ENCODE measurements at regions not wholly inside any gene's neighbourhood (a gene's known extent, or its start where the extent isn't known, plus 50 kb on each side); places are given as distances from the start of the nearest gene placed in this dataset.
A peak's percentile ranks its signal among the peaks of the same experiment; 100 is the strongest.

DNA sequence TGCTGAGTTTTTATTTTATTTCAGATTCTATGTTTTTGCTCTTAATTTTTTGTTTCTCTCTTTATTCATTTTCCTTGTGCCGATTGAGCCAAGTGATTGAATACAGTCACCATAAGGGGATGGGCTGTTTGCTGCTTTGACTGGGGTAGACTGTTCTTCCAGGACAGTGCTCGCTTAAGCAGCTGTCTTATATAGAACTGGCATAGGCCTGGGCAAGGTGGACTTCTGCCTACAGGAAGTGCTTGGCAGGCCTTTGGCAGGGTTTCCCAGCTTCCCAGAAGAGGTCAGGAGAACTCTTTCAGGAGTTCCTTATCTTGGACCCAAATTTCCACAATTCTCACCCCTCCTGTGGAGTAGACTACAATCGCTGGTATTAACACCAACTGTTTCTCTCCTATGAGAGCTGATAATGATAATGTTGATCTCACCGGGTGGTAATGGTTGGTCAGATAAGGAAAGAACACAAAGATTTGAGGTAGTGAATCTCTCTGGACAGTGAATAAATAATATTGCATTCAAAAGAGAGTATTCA lies 207.5 kb upstream of the ST6GAL2 start:
- Mint-ChIP-seq H3K9me3 (ENCODE audit: insufficient read depth) (no peaks in the 10 kb centered on the region), H3K27ac (no peak overlapping the region), H3K4me3 (no peak overlapping the region), H3K4me1 (ENCODE audit: low read depth) (no peaks in the 10 kb centered on the region), H3K36me3 (ENCODE audit: low read depth) (no peaks in the 10 kb centered on the region), H3K27me3 (ENCODE audit: low read depth) (no peaks in the 10 kb centered on the region)
- DNase-seq (no peak), ATAC-seq (no peak)
- POLR2A ChIA-PET: no interaction called here
- CTCF ChIA-PET: no interaction called here

DNA sequence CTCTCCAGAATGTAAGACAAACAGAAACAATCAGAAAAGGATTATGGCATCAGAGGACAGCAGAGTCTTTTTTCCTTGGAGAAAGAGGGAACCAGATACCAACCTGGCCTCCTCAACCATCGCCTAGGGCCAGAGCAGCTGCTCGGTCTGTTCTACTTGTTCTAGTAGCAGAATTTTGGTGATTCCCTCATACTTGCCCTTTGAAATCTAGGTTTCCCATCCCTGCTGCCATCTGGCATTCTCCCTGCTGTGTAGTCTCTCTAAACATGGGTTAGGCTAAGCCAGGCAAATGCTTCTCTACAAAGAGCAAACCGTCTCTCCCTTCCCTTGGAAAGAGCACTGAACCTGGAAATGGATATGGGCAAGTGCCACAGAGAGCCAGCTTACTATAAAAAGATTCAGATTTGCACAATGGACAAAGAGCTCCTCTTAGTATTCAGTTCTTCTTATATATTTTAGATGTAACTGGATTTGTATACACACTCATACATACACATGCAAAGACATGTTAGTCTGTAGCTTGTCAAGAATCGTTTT lies 208.6 kb upstream of the ST6GAL2 start:
- Mint-ChIP-seq H3K4me1 (ENCODE audit: low read depth) (no peaks in the 10 kb centered on the region), H3K27me3 (ENCODE audit: low read depth) (no peaks in the 10 kb centered on the region), H3K9me3 (ENCODE audit: insufficient read depth) (no peaks in the 10 kb centered on the region), H3K4me3 (no peak overlapping the region), H3K36me3 (ENCODE audit: low read depth) (no peaks in the 10 kb centered on the region), H3K27ac (no peak overlapping the region)
- ChIA-PET CTCF (no interaction called here), POLR2A (no interaction called here)
- DNase-seq: no peak
- no peak for ATAC-seq

DNA sequence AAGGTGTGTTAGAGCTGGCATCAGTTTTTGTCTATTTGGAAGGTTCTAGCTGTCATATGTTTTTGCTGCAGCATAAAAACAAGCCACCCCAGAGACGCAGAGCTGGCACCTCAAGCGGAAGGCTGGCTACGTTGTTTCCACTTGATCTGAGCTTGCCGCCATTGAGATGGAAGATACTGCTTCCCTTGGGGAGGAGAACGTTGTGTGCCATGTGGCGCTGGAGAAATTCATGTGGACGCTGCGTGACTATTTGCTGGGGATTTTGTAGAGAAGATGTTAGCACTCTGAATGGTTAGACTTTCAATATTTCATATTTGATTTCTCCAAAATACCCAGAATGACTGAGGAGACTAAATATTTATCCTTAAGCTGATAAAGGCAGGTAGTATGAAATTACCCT lies 216.2 kb upstream of the ST6GAL2 start:
- no peak overlapping the region for H3K27ac Mint-ChIP-seq
- ChIA-PET POLR2A (no interaction called here), CTCF (no interaction called here)
- H3K36me3 Mint-ChIP-seq (ENCODE audit: low read depth): no peaks in the 10 kb centered on the region
- H3K4me1 Mint-ChIP-seq (ENCODE audit: low read depth): no peaks in the 10 kb centered on the region
- no peak for DNase-seq
- no peaks in the 10 kb centered on the region for H3K27me3 Mint-ChIP-seq (ENCODE audit: low read depth)
- H3K9me3 Mint-ChIP-seq (ENCODE audit: insufficient read depth): no peaks in the 10 kb centered on the region
- H3K4me3 Mint-ChIP-seq: no peak overlapping the region
- ATAC-seq: no peak

DNA sequence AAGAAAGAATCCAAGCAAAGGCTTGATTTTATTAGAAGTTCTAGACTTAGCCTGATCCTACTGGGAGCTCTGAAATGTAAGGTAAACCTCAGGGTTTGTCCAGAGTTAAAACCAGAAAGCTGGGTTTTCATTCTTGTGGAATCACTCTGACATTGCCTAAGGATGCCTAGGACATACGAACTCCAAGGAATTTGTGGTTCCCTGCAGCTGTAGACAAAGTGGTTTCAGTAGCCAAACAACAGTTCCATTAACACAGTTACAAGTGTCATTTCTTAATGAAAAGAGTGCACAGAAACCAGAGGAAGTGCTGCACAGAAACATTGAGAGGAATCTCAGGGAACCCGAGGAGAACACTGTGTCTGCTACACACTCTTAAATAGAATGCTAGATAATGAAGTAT lies 221.4 kb upstream of the ST6GAL2 start:
- Mint-ChIP-seq H3K27me3 (ENCODE audit: low read depth) (no peaks in the 10 kb centered on the region), H3K27ac (no peak overlapping the region), H3K4me3 (no peak overlapping the region), H3K9me3 (ENCODE audit: insufficient read depth) (no peaks in the 10 kb centered on the region), H3K4me1 (ENCODE audit: low read depth) (no peaks in the 10 kb centered on the region), H3K36me3 (ENCODE audit: low read depth) (no peaks in the 10 kb centered on the region)
- POLR2A ChIA-PET: no interaction called here
- ATAC-seq (no peak), DNase-seq (no peak)
- CTCF ChIA-PET: no interaction called here

DNA sequence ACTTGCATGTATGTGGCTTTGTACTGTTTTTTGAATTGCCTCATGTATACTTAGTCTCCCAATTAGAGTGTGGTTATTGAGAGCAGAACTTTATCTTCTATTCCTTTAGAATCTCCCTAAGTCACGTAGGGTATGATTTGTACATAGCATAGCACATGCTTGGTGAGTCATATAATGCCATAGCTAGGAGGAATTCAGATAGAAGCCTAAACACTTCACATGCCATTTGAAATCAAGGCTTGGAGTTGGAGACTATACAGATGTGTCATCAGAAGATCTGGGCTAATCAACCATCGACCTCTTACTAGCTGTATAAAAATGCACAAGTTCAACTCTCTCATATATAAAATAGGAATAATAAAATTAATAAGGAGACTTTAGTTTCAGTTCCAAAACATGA lies 222.6 kb upstream of the ST6GAL2 start:
- Mint-ChIP-seq H3K9me3 (ENCODE audit: insufficient read depth) (no peaks in the 10 kb centered on the region), H3K27me3 (ENCODE audit: low read depth) (no peaks in the 10 kb centered on the region), H3K27ac (no peak overlapping the region), H3K36me3 (ENCODE audit: low read depth) (no peaks in the 10 kb centered on the region), H3K4me1 (ENCODE audit: low read depth) (no peaks in the 10 kb centered on the region), H3K4me3 (no peak overlapping the region)
- DNase-seq: no peak
- CTCF ChIA-PET: no interaction called here
- POLR2A ChIA-PET: no interaction called here
- ATAC-seq: no peak

DNA sequence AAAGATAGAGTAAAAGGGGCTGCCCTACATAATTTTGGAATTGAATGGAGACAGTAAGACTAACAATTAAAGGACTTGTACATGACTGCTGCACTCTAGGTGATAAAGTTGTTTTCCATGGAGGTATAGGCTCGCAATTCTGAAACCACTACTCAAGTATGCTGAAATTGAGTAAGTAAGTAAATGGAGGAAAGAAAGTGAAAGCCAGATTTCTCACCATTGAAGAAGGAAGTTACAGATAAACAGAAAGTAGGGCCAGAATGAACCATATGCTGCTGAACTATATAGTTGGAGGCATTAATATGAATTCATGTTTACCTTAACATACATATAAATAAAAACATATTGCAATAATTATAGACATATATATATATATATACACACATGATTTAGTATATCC lies 225.7 kb upstream of the ST6GAL2 start:
- no peak for DNase-seq
- Mint-ChIP-seq H3K9me3 (ENCODE audit: insufficient read depth) (no peaks in the 10 kb centered on the region), H3K4me1 (ENCODE audit: low read depth) (no peaks in the 10 kb centered on the region), H3K36me3 (ENCODE audit: low read depth) (no peaks in the 10 kb centered on the region), H3K4me3 (no peak overlapping the region), H3K27ac (no peak overlapping the region), H3K27me3 (ENCODE audit: low read depth) (no peaks in the 10 kb centered on the region)
- ATAC-seq: no peak
- CTCF ChIA-PET: no interaction called here
- POLR2A ChIA-PET: no interaction called here

DNA sequence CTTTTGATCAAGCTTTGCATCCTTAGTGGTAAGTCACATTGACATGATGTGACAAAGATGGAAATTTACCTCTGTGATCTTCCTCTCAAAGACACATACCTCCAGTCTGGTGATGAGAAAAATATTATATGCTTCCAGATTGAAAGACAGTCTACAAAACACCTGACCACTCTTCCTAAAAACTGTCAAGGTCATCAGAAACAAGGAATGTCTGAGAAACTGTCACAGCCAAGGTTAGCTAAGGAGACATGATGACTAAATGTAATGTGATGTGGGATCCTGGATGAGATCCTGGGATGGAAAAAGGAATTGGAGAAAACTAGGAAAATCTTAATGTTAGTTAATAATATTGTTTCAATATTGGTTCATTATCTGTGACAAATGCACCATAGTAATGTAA lies 226.6 kb upstream of the ST6GAL2 start:
- H3K36me3 Mint-ChIP-seq (ENCODE audit: low read depth): no peaks in the 10 kb centered on the region
- no peaks in the 10 kb centered on the region for H3K27me3 Mint-ChIP-seq (ENCODE audit: low read depth)
- H3K27ac Mint-ChIP-seq: no peak overlapping the region
- H3K4me3 Mint-ChIP-seq: no peak overlapping the region
- no peak for DNase-seq
- ATAC-seq: no peak
- no peaks in the 10 kb centered on the region for H3K9me3 Mint-ChIP-seq (ENCODE audit: insufficient read depth)
- ChIA-PET CTCF (no interaction called here), POLR2A (no interaction called here)
- H3K4me1 Mint-ChIP-seq (ENCODE audit: low read depth): no peaks in the 10 kb centered on the region

DNA sequence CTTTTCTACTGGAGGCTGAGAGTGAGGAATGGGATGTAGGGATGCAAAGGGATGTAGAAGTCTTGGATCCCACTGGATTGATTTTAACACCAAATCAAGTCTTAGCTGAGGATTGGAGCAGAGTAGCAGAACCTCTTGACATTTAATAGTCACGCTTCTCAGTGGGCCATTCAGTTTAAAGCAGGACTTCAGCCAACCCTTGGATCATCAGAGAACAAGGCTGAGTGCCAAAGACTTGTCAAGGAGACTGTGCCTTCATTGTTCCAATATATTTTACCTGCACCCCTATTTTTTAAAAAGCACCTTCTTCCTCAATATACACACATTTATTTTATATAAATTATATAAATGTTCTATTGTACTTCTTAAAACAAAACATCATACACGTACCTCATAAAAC lies 242.4 kb upstream of the ST6GAL2 start:
- no peaks in the 10 kb centered on the region for H3K36me3 Mint-ChIP-seq (ENCODE audit: low read depth)
- no peak overlapping the region for H3K27ac Mint-ChIP-seq
- ChIA-PET CTCF (no interaction called here), POLR2A (no interaction called here)
- ATAC-seq: no peak
- no peak for DNase-seq
- H3K27me3 Mint-ChIP-seq (ENCODE audit: low read depth): no peaks in the 10 kb centered on the region
- H3K4me1 Mint-ChIP-seq (ENCODE audit: low read depth): no peaks in the 10 kb centered on the region
- no peaks in the 10 kb centered on the region for H3K9me3 Mint-ChIP-seq (ENCODE audit: insufficient read depth)
- H3K4me3 Mint-ChIP-seq: no peak overlapping the region

DNA sequence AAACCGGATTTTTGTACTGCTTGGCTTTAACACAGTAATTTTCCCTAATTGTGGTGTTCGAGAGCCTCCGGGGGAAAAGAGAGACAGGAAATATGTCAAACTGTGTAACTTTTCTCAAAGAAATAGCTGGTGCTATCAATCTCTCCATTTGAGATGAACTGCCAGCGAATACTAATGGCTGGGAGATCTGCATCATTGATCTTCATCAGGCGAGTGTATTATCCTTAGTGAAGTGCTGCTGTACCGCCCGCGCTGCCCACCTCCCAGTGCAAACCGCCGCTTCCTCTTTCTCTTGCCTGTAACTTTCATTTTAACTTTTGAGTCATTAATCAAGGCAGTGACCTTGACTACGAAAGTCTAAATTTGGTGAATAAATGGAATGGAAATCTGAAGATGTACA lies 246.1 kb upstream of the ST6GAL2 start:
- no peaks in the 10 kb centered on the region for H3K27me3 Mint-ChIP-seq (ENCODE audit: low read depth)
- no peaks in the 10 kb centered on the region for H3K36me3 Mint-ChIP-seq (ENCODE audit: low read depth)
- H3K27ac Mint-ChIP-seq: no peak overlapping the region
- no peak overlapping the region for H3K4me3 Mint-ChIP-seq
- peak; percentile 21 for DNase-seq
- H3K9me3 Mint-ChIP-seq (ENCODE audit: insufficient read depth): no peaks in the 10 kb centered on the region
- ATAC-seq: no peak
- H3K4me1 Mint-ChIP-seq (ENCODE audit: low read depth): no peaks in the 10 kb centered on the region
- ChIA-PET POLR2A (no interaction called here), CTCF (no interaction called here)

DNA sequence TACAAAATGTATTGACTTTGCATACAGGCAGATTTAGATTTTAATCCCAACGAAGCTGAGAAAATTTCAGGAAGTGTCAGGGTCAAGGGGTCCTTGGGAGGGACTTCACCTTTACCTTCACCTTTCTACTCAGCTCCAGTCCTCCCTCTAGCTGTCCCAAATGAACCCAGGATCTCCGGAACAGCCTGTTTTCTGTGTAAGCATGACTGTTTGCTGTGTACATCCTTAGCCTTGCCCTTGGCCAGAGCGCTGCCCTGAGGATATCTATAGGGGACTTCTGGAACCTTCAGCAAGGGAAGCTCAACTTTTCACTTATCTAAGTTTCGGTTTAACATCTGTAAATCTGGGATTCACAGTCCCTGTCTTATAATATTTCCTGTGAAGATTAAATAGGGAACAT lies 246.8 kb upstream of the ST6GAL2 start:
- Mint-ChIP-seq H3K27me3 (ENCODE audit: low read depth) (no peaks in the 10 kb centered on the region), H3K36me3 (ENCODE audit: low read depth) (no peaks in the 10 kb centered on the region), H3K27ac (no peak overlapping the region), H3K4me1 (ENCODE audit: low read depth) (no peaks in the 10 kb centered on the region), H3K4me3 (no peak overlapping the region), H3K9me3 (ENCODE audit: insufficient read depth) (no peaks in the 10 kb centered on the region)
- ChIA-PET POLR2A (no interaction called here), CTCF (no interaction called here)
- ATAC-seq (no peak), DNase-seq (no peak)

DNA sequence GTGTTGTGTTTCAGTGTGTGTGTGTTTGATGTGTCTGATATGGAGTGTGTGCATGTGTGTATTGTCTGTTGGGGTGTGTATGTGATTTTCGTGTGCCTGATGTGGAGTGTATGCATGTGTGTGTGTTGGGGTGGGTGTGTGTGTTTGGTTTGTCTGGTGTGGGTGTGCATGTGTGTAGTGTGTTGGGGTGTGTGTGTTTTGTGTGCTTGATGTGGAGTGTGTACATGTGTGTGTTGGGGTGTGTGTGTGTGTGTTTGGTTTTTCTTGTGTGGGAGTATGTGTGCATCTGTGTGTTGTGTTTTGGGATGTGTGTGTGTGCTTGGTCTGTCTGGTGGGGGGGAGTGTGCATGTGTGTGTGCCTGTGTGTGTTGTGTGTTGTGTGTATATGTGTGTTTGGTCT lies 247.4 kb upstream of the ST6GAL2 start:
- DNase-seq (no peak), ATAC-seq (no peak)
- H3K9me3 Mint-ChIP-seq (ENCODE audit: insufficient read depth): no peaks in the 10 kb centered on the region
- H3K4me1 Mint-ChIP-seq (ENCODE audit: low read depth): no peaks in the 10 kb centered on the region
- no peaks in the 10 kb centered on the region for H3K27me3 Mint-ChIP-seq (ENCODE audit: low read depth)
- ChIA-PET CTCF (no interaction called here), POLR2A (no interaction called here)
- no peak overlapping the region for H3K27ac Mint-ChIP-seq
- H3K36me3 Mint-ChIP-seq (ENCODE audit: low read depth): no peaks in the 10 kb centered on the region
- H3K4me3 Mint-ChIP-seq: no peak overlapping the region

DNA sequence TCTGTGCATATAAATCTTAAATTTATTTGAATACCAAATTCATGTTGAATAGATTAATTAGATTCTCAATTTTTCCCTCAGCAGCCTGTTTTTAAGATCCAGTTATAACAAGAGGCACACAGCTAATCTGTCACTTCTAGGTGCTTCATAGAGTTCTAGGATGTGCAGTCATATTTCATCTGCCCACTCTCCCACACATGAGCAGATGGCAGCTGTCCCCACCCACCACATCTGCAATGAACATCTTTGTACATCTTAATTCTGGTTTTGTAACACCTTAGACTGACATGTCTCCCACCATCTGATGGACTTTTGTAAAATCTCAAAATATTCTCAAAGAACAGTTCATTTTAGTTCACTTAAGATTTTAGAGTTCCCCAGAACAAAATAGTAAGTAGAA lies 250.8 kb upstream of the ST6GAL2 start:
- ATAC-seq: no peak
- CTCF ChIA-PET: no interaction called here

DNA sequence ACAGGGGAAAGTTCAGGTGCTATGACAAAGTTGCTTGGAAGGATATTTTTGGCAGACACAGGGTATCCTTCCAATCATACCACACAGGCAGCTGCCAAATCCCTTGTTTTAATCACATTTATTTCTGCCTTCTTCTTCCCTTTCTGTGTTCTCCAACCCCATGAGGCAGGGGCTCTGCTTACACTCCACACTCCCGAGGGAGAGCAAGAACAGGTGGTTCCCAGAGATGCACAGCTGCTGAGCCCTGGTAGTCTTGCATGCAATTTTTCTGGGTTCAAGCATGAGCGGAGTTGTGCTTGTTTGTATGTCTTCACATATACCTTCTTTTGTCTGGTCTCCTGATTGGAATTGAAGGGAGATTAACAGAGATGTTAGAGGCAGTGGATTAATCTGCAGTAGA lies 251.7 kb upstream of the ST6GAL2 start:
- Mint-ChIP-seq H3K27ac (no peak overlapping the region), H3K4me3 (no peak overlapping the region), H3K4me1 (ENCODE audit: low read depth) (no peaks in the 10 kb centered on the region), H3K27me3 (ENCODE audit: low read depth) (no peaks in the 10 kb centered on the region), H3K36me3 (ENCODE audit: low read depth) (no peaks in the 10 kb centered on the region), H3K9me3 (ENCODE audit: insufficient read depth) (peaks cover 9% of the 10 kb centered on the region)
- no peak for ATAC-seq
- no peak for DNase-seq
- CTCF ChIA-PET: no interaction called here
- POLR2A ChIA-PET: no interaction called here

More for the DNA sequence above, 250.8 kb upstream of the ST6GAL2 start:
- Mint-ChIP-seq H3K4me3 (no peak overlapping the region), H3K9me3 (ENCODE audit: insufficient read depth) (peaks cover 5% of the 10 kb centered on the region), H3K27me3 (ENCODE audit: low read depth) (no peaks in the 10 kb centered on the region), H3K27ac (no peak overlapping the region), H3K36me3 (ENCODE audit: low read depth) (no peaks in the 10 kb centered on the region), H3K4me1 (ENCODE audit: low read depth) (no peaks in the 10 kb centered on the region)
- POLR2A ChIA-PET: no interaction called here
- DNase-seq: no peak

All from activated CD8-positive, alpha-beta T cell treated with anti-CD3 and anti-CD28 coated beads, Interleukin-2, amount 10 ng/mL, durations not matched to agents 7 days and 5 days (primary cell).